ENCODE measurements at regions not wholly inside any gene's neighbourhood (a gene's known extent, or its start where the extent isn't known, plus 50 kb on each side); places are given as distances from the start of the nearest gene placed in this dataset.
A peak's percentile ranks its signal among the peaks of the same experiment; 100 is the strongest.

DNA sequence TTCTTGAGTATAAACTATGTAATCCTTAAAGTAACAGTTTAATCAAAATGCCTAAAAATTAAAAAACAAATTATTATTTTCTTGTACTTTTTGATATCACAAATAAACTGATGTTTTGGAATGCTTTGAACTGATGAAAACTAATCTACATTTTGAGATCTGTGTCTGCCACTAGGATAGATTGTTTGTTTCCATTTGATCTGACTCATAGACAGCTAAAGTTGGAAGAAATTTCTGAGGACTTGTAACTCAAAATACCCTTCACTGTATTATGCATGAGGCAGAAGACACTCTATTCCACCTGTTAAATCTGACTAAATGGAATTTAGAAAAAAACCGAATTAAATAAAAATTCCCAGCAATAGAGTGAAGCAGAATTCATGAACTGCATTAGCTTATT is 1400.0 kb upstream of the FLRT2 start:
- no peak for DNase-seq

DNA sequence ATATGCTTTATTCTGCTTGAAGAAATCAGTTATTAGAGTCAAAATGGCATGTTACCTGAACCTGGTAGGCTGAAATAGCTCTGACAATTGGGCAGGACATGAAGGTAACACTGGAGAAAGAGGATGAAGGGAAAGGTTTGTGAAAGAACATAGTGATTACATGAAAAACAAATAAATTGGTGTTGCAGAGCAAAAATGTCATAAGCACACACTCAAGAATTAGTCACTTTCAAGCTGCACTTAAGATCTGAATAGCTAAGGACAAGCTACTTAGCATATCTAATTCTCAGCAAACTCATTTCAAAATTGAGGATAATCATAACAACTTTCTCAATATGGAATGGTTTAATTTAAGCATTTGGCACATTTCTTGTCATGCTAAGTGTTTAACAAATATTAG is 1398.0 kb upstream of the FLRT2 start:
- no peak for DNase-seq

GRCh38 chr14:84144166-84144565 is 1385.8 kb upstream of the FLRT2 start:
- DNase-seq, result no peak

- no peak for DNase-seq
Measured at GRCh38 chr14:84152452-84152851, 1377.5 kb upstream of the FLRT2 start.

DNA sequence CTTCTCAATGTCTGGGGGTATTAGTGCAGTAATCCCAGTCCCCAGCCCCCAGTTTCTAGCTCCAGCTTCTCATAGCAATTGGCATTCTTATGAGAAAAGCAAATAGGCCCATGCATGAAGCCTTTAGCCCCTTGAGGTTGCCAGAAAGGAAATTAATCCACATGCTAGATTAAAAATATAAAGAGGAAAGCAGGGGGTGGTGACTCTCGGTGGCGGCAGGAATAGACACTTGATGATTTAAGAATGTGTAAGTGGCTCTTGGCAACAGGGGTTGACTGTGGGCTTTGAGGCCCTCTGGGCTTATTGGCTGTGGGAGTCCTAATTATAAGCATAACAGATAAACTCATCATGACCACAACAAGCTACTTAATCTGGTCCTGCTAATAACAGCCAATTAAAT is 1367.3 kb upstream of the FLRT2 start:
- no peak for DNase-seq

GRCh38 chr14:84167026-84167425 is 1362.9 kb upstream of the FLRT2 start:
- DNase-seq, result no peak

- no peak for DNase-seq
Measured at GRCh38 chr14:84180336-84180735, 1349.6 kb upstream of the FLRT2 start.

DNA sequence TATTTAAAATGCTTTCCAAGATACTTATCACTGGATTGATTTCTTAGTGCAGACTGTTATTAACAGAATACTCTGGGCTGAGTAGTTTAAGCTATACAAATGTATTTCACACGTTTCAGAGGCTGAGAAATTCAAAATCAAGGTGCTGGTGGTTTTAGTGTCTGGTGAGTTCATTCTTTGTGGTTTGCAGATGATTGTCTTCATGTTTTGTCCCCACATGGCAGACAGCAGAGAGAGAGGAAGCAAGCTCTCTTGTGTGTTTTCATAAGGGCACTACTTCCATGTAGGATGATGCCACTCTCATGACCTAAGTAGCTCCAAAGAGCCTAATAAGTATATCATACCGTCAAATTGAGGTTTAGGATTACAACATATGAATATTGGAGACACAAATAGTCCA is 1348.9 kb upstream of the FLRT2 start:
- no peak for DNase-seq

DNA sequence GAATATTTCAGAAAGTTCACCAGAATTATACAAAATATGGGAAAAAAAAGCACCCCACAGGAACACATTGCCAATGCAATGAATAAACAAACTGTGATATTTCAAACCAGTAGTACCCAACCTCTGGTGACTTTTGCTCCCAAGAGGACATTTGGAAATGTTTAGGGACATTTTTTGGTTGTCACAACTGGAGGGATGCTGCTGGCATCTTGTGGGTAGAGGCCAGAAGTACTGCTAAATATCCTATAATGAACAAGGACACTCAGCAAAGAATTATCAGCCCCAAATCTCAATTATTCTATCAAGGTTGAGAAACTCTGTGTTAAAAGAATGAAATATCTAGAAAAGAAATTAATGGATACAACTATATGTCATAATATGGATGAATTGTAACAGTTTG is 1334.4 kb upstream of the FLRT2 start:
- DNase-seq, result no peak

- no peak for DNase-seq
Measured at GRCh38 chr14:84197704-84198103, 1332.2 kb upstream of the FLRT2 start.

DNA sequence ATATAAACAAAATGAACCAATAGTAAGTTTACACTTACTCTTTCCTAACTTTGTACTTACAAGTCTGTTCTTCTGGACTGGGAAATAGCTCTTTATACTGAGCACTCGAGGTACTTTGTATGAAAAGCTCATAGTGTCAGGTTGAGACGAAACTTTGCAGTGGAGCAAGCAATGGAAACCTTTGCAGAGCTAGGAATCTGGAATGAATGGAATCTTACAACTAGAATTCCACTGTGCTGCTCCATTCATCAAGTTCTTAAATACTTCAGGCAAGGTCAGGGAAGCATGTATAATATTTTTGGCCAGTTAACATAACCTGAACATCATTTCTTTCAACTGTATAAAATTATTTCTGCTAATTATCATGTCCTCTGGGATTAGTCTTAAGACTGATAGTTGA is 1327.5 kb upstream of the FLRT2 start:
- DNase-seq, result no peak

DNA sequence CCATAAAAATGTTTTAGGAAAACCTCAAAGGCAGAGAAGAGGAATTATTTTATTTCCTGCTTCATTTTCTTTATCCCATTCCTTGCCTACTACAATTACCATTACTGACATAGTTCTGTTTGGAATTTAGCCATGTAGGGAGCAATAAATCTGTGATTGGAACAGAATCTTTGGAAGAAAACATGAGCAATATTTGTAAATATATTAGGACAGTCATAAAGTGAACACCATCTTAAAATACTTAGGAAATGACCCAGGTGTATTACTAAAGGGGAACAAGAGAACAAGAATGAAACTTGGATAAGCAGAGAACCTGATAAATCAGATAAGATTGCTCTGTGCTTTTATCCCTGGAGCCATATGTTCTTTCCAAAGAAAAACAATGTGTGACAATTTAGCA is 1326.0 kb upstream of the FLRT2 start:
- DNase-seq, result no peak

GRCh38 chr14:84208451-84208850 is 1321.5 kb upstream of the FLRT2 start:
- DNase-seq, result no peak

- DNase-seq, result no peak
Measured at GRCh38 chr14:84209031-84209430, 1320.9 kb upstream of the FLRT2 start.

- no peak for DNase-seq
Measured at GRCh38 chr14:84217066-84217465, 1312.9 kb upstream of the FLRT2 start.

DNA sequence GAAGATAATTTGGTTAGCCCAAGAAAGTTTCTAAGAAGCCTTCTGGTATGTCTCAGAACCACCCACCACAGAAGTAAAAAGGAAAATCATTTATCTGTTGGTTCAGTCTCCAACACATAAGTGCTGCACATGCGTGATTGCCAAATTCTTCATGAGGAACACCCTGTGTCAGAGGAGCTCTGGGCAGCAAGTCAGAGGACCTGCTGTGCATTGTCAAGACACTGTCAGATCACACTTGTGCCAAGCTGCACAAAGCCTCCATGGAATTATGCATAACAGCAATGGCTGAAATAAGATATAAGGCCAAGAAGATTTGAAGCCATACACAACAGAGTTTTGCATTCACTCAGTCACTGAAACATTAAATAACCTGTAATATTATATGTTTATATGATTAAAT is 1304.7 kb upstream of the FLRT2 start:
- DNase-seq, result peak; percentile 48

DNA sequence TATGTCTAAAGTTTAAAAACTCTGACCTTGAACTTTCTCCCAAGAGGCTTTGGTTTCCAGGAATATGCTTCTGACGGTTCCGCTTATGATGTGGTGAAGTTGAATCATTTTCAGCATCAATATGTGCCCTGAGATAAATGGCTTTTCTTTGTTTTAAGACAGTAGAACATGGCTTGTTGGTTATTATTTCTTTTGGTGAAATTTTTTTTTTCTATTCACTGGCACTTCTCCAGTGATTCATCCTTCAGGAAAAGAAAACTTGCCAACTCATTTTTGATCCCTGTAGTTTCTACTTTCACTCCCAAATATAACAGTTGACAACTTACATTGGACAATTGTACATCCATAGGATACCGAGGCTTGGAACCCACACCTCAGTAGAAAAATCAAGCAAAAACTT is 1301.2 kb upstream of the FLRT2 start:
- no peak for DNase-seq

- no peak for DNase-seq
Measured at GRCh38 chr14:84234281-84234680, 1295.7 kb upstream of the FLRT2 start.

- DNase-seq, result no peak
Measured at GRCh38 chr14:84236290-84236689, 1293.7 kb upstream of the FLRT2 start.

GRCh38 chr14:84237881-84238280 is 1292.1 kb upstream of the FLRT2 start:
- no peak for DNase-seq

DNA sequence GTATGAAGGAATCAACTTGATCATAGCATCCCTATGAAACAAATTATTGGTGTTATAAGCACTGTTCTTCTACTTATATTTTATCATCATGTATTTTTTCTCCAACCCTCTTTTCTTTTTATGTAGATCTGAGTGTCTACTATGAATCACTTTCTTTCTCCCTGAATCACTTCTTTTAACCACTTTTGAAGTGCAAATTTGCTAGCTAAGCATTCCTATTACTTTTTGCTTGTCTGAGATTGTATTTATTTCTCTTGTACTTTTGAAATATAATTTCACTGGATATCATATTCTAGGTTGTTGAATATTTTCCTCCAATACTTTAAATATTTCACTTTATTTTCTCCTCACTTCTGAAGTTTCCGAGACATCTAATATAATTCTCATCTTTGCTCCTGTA is 1282.3 kb upstream of the FLRT2 start:
- DNase-seq, result no peak

DNA sequence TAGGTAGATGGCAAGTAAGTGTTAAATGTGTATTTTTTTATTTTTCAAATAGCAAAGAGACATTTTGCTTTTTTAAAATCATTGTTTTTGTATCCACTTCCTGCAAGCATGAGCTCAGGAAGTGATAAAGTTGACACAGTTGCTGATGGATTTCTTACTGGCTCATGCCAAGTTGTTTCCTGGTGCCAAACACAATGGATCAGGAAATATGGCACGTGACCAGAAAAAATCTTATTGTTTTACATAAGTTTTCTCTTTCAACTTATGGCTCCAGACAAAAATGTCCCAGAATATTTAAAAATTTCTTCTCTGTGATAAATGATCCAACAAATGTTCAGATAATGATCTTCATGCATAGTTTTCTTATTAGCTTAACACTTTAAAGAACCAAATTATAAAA is 1279.1 kb upstream of the FLRT2 start:
- DNase-seq, result no peak

- DNase-seq, result no peak
Measured at GRCh38 chr14:84251411-84252115, 1278.4 kb upstream of the FLRT2 start.

GRCh38 chr14:84252706-84253105 is 1277.2 kb upstream of the FLRT2 start:
- DNase-seq, result no peak

DNA sequence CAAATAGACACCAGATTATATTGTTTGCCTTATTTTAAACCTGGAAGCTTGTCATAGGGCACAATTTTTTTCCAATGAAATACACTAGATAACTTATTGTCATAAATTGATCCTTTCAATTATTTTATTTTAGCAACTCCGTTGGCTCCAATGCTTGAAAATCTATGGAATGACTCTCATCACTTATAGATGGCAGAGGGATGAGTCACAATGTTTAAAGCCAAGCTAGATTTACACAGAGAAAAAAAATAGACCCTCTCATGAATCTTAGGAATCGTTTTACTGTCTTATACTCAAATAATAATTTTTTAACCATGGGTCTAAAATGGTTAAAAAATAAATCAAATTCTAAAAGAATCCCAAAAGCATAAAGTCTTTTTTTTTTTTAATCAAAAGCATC is 1276.6 kb upstream of the FLRT2 start:
- no peak for DNase-seq

DNA sequence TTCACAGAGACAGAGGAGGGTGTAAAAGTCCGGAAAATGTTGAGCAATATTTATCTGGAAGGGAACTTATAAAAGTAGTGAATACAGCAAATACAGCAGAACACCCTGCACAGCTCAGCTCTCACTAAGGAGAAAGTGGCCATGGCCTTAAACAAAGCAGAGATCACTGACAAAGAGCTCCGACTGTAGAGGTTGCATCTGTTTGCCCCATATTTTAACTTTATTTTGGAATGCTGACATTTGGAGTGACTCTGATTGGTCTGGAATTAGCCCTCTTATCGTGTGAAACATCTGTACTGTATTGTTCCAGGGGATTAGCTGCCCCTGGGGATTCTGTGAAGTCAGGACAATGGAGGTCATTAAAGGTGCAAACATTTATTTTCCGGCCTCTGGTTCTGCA is 1275.7 kb upstream of the FLRT2 start:
- no peak for DNase-seq

Data from right forelimb (tissue), 1 donor.